HL-60 (cell line): ENCODE measurements at regions not wholly inside any gene's neighbourhood (a gene's known extent, or its start where the extent isn't known, plus 50 kb on each side); places are given as distances from the start of the nearest gene placed in this dataset.

ENCODE experiments used
- DNase-seq, 2 experiments: peaks; one replicate each; pipeline ENCODE4 v3.0.0-alpha.2; 2010 to 2020; ENCODE audit warnings: low read depth in 1 of 2, low spot score in 1 of 2
- H3K27ac ChIP-seq: fragments of 250-450 bp; sonication (Bioruptor Pico); replicated peaks from 2 replicates; pipeline ENCODE4 v1.5.1; 2020; ENCODE audit warnings: mild to moderate bottlenecking, moderate library complexity
- H3K27me3 ChIP-seq: fragments of 250-450 bp; sonication (Bioruptor Pico); 2 replicates; pipeline ENCODE4 v1.5.1; 2021; ENCODE audit warnings: mild to moderate bottlenecking, moderate library complexity; ENCODE audit not compliant: insufficient read depth, poor library complexity, severe bottlenecking
- H3K4me3 ChIP-seq: replicated peaks from 2 replicates; pipeline ENCODE4 v1.5.1; 2011; ENCODE audit warnings: mild to moderate bottlenecking, control low read depth, low read length; ENCODE audit not compliant: insufficient read depth
- CTCF ChIP-seq: IDR thresholded peaks from one replicate; pipeline ENCODE4 v1.5.1; 2011; ENCODE audit warnings: low read length, control low read depth, inconsistent platforms; ENCODE audit not compliant: insufficient read depth
- GABPA ChIP-seq: IDR thresholded peaks from 2 replicates; pipeline ENCODE4 v1.6.1; 2012; ENCODE audit warnings: low read depth
- POLR2AphosphoS5 ChIP-seq: IDR thresholded peaks from 2 replicates; pipeline ENCODE4 v1.6.1; 2012; ENCODE audit warnings: low read depth
- REST ChIP-seq: IDR thresholded peaks from 2 replicates; pipeline ENCODE4 v1.6.1; 2012; ENCODE audit warnings: low read depth; ENCODE audit not compliant: insufficient replicate concordance
- SPI1 ChIP-seq: IDR thresholded peaks from 2 replicates; pipeline ENCODE4 v1.6.1; 2012; ENCODE audit warnings: low read depth, mild to moderate bottlenecking, borderline replicate concordance

GRCh38 chr7:22582863-22583622 is 83.1 kb upstream of the STEAP1B start:
- Histone ChIP-seq H3K27me3 (no peaks in the 10 kb centered on the region), H3K4me3 (no peak overlapping the region), H3K27ac (no peak overlapping the region)
- no peak for DNase-seq
- TF ChIP-seq REST (no peak), POLR2AphosphoS5 (no peak), GABPA (no peak), CTCF (no peak), SPI1 (no peak)

GRCh38 chr7:22581099-22581498 is 81.1 kb upstream of the STEAP1B start:
- peak in 1 of 2 experiments; percentile 77 for DNase-seq
- H3K27ac ChIP-seq: no peak overlapping the region
- TF ChIP-seq GABPA (0 out of 2 replicates have a peak, but pooled peaks have one; percentile 11), CTCF (no peak), POLR2AphosphoS5 (peak; percentile 83), SPI1 (no peak), REST (no peak)
- H3K4me3 ChIP-seq: no peak overlapping the region
- no peaks in the 10 kb centered on the region for H3K27me3 ChIP-seq

GRCh38 chr7:22579961-22580360 is 80.0 kb upstream of the STEAP1B start:
- no peaks in the 10 kb centered on the region for H3K27me3 ChIP-seq
- TF ChIP-seq SPI1 (no peak), POLR2AphosphoS5 (no peak), CTCF (no peak), REST (no peak), GABPA (no peak)
- no peak overlapping the region for H3K4me3 ChIP-seq
- H3K27ac ChIP-seq: no peak overlapping the region
- DNase-seq: no peak
